DOHH2 (cell line): ENCODE measurements at regions not wholly inside any gene's neighbourhood (a gene's known extent, or its start where the extent isn't known, plus 50 kb on each side); places are given as distances from the start of the nearest gene placed in this dataset.

Experiments
- H3F3A ChIP-seq: fragments of 200-600 bp; sonication (generic), shearing (Covaris generic); 2 replicates; pipeline ENCODE4 v1.6.0; 2016; ENCODE audit warnings: antibody characterized with exemption, mild to moderate bottlenecking; ENCODE audit not compliant: control insufficient read depth, insufficient read depth
- H3K27ac ChIP-seq: fragments of 200-600 bp; sonication (generic); 2 replicates; pipeline ENCODE4 v1.5.1; 2014; ENCODE audit warnings: low read depth, mild to moderate bottlenecking, low read length, moderate library complexity
- H3K27me3 ChIP-seq: fragments of 200-600 bp; sonication (generic); 2 replicates; pipeline ENCODE4 v1.6.1; 2014; ENCODE audit warnings: mild to moderate bottlenecking, low read length, mixed read lengths; ENCODE audit not compliant: control insufficient read depth
- H3K36me3 ChIP-seq: fragments of 200-600 bp; sonication (generic); 2 replicates; pipeline ENCODE4 v1.6.1; 2014; ENCODE audit warnings: mild to moderate bottlenecking, low read length, moderate library complexity, mixed read lengths; ENCODE audit not compliant: control insufficient read depth
- H3K4me1 ChIP-seq: fragments of 200-600 bp; sonication (generic); 2 replicates; pipeline ENCODE4 v1.6.1; 2014; ENCODE audit warnings: mild to moderate bottlenecking, low read length, mixed read lengths; ENCODE audit not compliant: control insufficient read depth
- H3K4me2 ChIP-seq: fragments of 200-600 bp; sonication (generic); 2 replicates; pipeline ENCODE4 v1.6.0; 2014; ENCODE audit warnings: mild to moderate bottlenecking, low read length, moderate library complexity
- H3K4me3 ChIP-seq: fragments of 200-600 bp; sonication (generic); 2 replicates; pipeline ENCODE4 v1.5.1; 2014; ENCODE audit warnings: mild to moderate bottlenecking, low read length, mixed read lengths
- H3K79me2 ChIP-seq: fragments of 200-600 bp; sonication (generic); 2 replicates; pipeline ENCODE4 v1.6.1; 2014; ENCODE audit warnings: mild to moderate bottlenecking, low read length, mixed read lengths; ENCODE audit not compliant: control insufficient read depth
- H3K9me2 ChIP-seq: fragments of 200-600 bp; sonication (generic); replicated peaks from 2 replicates; pipeline ENCODE4 v1.6.1; 2014; ENCODE audit warnings: mild to moderate bottlenecking, low read length, mixed read lengths; ENCODE audit not compliant: control insufficient read depth
- H3K9me3 ChIP-seq: fragments of 200-600 bp; sonication (generic); 2 replicates; pipeline ENCODE4 v1.6.1; 2014; ENCODE audit warnings: antibody characterized with exemption, low read length, mixed read lengths; ENCODE audit not compliant: control insufficient read depth, insufficient read depth
- H4K20me1 ChIP-seq: fragments of 200-600 bp; sonication (generic); 2 replicates; pipeline ENCODE4 v1.6.0; 2014; ENCODE audit warnings: low read depth, mild to moderate bottlenecking, antibody characterized with exemption, low read length, moderate library complexity; ENCODE audit not compliant: control insufficient read depth, insufficient read depth
- EZH2phosphoT487 ChIP-seq: fragments of 200-600 bp; sonication (generic); IDR thresholded peaks from 2 replicates; pipeline ENCODE4 v1.6.1; 2017; ENCODE audit warnings: borderline replicate concordance, mild to moderate bottlenecking, antibody characterized with exemption, low read length, moderate library complexity, mixed read lengths
- TF ChIP-seq, protein P1 (sequence below): fragments of 200-600 bp; sonication (generic); IDR thresholded peaks from one replicate; pipeline ENCODE4 v1.5.1; 2014; ENCODE audit warnings: antibody characterized with exemption, mild to moderate bottlenecking, low read depth, low read length; ENCODE audit not compliant: poor library complexity, severe bottlenecking

DNA sequence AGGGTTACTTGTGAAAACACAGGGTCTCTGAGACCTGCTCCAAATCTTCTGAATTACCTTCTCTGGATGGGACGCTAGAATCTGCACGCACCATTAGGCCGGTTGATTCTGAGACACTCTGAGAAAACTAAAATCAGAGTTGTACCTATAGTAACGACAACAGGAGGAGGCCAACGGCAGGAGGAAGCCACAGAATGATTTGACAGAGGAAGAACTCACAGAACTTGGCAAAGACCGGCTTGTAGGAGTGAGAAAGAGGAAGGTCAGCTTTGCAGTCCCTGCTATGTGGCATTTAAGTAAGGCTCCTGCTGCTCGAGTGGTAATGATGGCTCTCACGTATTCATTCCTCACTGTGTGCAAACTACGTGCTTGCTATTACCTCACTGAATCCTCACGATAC, 483.0 kb downstream of the TMEM114 start:
- Histone ChIP-seq H3K9me2 (no peaks in the 10 kb centered on the region), H4K20me1 (no peaks in the 10 kb centered on the region), H3K4me1 (no peaks in the 10 kb centered on the region), H3K4me2 (no peak overlapping the region), H3K79me2 (no peaks in the 10 kb centered on the region), H3K27ac (no peak overlapping the region), H3K9me3 (no peaks in the 10 kb centered on the region; the same call in 1 of the 2 replicates), H3K4me3 (no peak overlapping the region), H3K27me3 (no peaks in the 10 kb centered on the region), H3K36me3 (no peaks in the 10 kb centered on the region), H3F3A (no peaks in the 10 kb centered on the region)
- TF ChIP-seq EZH2phosphoT487, result no peak
- TF ChIP-seq, protein P1, sequence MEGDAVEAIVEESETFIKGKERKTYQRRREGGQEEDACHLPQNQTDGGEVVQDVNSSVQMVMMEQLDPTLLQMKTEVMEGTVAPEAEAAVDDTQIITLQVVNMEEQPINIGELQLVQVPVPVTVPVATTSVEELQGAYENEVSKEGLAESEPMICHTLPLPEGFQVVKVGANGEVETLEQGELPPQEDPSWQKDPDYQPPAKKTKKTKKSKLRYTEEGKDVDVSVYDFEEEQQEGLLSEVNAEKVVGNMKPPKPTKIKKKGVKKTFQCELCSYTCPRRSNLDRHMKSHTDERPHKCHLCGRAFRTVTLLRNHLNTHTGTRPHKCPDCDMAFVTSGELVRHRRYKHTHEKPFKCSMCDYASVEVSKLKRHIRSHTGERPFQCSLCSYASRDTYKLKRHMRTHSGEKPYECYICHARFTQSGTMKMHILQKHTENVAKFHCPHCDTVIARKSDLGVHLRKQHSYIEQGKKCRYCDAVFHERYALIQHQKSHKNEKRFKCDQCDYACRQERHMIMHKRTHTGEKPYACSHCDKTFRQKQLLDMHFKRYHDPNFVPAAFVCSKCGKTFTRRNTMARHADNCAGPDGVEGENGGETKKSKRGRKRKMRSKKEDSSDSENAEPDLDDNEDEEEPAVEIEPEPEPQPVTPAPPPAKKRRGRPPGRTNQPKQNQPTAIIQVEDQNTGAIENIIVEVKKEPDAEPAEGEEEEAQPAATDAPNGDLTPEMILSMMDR, result no peak

DNA sequence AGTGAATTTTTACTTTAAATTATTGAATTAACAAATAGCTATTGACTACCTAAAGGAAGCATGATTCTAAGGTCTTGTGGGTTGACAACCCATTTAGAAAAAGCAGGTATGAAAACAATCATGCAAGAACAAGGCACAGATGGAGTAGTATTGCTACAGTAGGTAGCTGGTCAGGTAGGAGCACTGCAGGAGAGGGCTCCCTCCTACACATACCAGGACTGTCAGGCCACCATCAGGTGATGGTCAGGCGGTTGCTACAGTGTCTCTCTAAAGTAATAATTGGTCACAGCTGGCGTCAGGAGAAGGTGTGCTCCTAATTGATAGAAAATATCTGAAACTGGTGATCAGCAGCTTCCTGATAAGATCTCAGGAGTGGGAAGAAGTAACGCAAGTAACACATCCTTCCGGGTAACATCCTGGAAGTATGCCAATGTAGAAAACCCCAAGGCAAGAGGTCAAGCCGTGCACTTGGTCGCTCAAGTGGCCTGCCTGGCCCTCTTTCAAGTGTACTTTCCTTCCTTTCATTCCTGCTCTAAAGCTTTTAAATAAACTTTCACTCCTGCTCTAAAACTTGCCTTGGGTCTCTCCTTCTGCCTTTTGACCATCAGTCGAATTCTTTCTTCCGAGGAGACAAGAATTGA, 486.5 kb downstream of the TMEM114 start:
- H3K4me1 ChIP-seq, result no peaks in the 10 kb centered on the region
- no peak overlapping the region for H3K4me3 ChIP-seq
- no peaks in the 10 kb centered on the region for H3K36me3 ChIP-seq
- no peaks in the 10 kb centered on the region for H3K9me3 ChIP-seq
- no peak overlapping the region for H3K4me2 ChIP-seq
- no peaks in the 10 kb centered on the region for H3K79me2 ChIP-seq
- H3F3A ChIP-seq, result no peaks in the 10 kb centered on the region
- TF ChIP-seq, protein P1, result no peak
- no peak for TF ChIP-seq EZH2phosphoT487
- no peaks in the 10 kb centered on the region for H3K27me3 ChIP-seq
- no peaks in the 10 kb centered on the region for H4K20me1 ChIP-seq
- H3K27ac ChIP-seq, result no peak overlapping the region
- no peaks in the 10 kb centered on the region for H3K9me2 ChIP-seq

DNA sequence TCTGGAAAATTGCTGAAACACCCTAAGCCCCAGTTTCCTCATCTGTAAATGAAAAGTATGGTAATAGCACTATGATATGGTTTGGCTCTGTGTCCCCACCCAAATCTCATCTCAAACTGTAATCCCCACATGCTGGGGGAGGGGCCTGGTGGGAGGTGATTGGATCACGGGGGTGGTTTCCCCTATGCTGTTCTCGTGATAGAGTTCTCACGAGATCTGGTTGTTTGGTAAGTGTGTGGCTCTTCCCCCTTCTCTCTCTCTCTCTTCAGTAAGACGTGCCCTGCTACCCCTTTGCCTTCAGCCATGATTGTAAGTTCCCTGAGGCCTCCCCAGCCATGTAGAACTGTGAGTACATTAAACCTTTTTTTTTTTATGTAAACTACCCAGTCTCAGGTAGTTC, 490.7 kb downstream of the TMEM114 start:
- Histone ChIP-seq H3K79me2 (no peaks in the 10 kb centered on the region), H3K36me3 (no peaks in the 10 kb centered on the region), H3K9me2 (no peaks in the 10 kb centered on the region), H3F3A (no peaks in the 10 kb centered on the region), H3K4me3 (no peak overlapping the region), H3K9me3 (no peaks in the 10 kb centered on the region), H4K20me1 (no peaks in the 10 kb centered on the region), H3K27me3 (no peaks in the 10 kb centered on the region), H3K4me2 (no peak overlapping the region), H3K4me1 (no peaks in the 10 kb centered on the region), H3K27ac (no peak overlapping the region)
- TF ChIP-seq, protein P1, result no peak
- no peak for TF ChIP-seq EZH2phosphoT487
